ENCODE measurements at regions not wholly inside any gene's neighbourhood (a gene's known extent, or its start where the extent isn't known, plus 50 kb on each side); places are given as distances from the start of the nearest gene placed in this dataset.
"Not testable (repeated sequence)": the region's sequence is repeated elsewhere in the genome, so short reads cannot be mapped to it uniquely, and the experiment has no call there.

DNA sequence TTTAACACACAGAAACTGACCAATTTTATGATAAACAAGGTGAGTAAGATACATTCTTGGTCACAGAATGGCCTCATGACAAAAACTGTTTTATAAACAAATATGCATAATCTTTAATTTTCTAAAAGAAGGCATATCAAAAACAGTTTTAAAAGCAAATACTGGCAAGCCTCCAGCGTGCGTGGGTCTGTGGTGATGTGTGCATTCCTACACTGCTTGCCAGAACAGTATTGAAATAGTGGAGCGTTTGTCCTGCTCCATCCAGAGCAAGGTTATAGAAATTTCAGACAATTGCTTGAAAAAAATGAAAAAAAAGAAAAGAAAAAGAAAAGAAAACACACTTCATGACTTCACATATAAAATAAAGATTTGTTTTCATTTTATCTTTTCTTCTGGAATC, 140.9 kb downstream of the MZT1 start:
- peak in 1 of 2 donors; percentile 37 for DNase-seq

- no peak for DNase-seq
Measured at GRCh38 chr13:72585254-72585653, 142.2 kb downstream of the MZT1 start.

DNA sequence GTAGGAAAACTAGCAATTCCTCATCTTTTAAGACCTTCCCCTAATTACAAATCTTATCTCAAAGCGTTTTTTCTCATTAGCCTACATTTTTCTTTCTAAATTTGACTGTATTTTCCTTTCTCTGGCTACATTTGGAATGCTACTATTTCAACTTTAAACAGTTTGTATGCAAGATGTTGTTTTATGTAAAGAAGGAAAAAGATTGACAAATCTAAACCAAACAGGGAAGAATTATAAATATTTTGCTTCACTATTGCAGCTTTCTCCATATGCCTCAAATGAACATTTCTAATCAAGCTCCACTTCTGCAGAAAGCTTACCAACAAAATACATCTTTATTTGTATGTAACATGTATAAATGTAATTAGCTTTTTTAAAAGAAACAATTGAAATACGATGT, 156.2 kb downstream of the MZT1 start:
- no peak for DNase-seq

DNA sequence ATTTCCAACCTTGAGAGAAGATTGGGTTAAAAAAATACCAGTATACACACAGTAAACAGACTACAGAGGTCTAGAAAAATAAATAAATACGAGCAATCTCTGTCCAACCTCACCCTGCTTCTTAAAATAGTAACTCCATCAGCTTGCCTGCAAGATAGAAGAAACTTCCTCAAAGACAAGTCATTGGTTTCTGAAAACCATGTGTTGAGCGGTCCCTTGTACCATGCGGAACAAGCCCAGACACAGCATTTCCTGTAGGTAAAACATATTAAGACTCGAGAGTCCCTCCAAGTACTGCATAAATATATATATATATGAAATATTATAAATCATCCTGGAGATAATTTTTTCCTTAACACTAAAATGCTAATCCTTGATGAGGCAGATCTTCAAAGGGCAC, 157.4 kb downstream of the MZT1 start:
- no peak for DNase-seq

DNA sequence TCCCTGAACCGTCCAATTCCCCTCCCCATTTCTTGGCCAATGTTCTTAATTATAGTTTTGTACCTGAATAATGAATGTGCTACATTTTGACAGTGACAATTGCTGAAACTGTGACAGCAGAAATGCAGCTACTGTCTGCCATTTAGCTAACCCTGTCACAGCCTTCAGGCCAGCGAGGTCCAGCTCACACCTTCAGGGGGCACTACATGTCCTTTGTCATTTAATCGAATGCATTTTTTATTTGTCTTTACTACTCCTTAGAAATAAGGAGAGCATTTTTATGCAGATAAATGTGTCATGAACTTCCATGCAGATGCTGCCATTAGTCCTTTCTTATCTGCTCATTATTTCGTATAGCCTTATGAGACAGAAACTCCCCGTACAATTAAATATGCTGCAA, 159.9 kb downstream of the MZT1 start:
- no peak for DNase-seq

DNA sequence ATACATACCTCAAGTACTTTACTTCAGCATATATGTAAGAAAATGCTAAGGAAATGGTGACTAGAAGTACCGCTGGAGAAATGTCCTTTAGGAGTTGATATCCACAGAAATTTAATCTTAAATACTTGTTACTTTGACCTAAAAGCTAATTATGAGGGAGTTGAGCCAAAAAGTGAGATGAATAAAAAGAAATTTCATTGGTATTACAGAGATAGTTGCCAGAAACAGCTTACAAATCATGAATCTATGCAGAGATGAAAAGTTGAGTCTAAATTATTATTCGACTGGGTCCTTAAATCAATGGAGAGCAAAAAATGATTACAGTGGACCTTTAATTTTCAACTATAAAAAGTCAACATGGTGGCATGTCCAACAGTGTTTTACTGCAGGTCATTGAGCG, 160.9 kb downstream of the MZT1 start:
- peak; percentile 23 to 45 for DNase-seq

DNA sequence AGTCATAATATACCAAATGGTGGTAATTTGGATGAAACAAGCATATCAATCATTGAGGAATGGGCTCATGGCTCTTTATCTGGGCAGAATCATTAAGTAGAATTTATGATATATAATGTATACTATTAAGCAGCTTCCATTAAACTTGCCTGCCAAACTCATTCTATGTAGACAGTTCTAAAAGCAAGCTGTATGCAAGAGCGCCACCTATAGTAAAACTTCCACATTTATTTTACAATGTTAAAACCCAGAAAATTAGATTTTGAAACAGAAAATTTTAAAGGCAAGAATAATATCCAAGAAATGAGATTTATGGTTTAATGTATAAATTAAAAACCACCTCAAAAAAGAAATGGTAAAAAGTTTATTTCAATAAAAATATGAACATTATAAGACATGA, 161.5 kb downstream of the MZT1 start:
- peak in 1 of 2 donors; percentile 36 for DNase-seq

GRCh38 chr13:72562686-72563085, 164.7 kb downstream of the MZT1 start:
- DNase-seq = no peak

GRCh38 chr13:72561791-72562190, 165.6 kb downstream of the MZT1 start:
- DNase-seq = no peak

DNA sequence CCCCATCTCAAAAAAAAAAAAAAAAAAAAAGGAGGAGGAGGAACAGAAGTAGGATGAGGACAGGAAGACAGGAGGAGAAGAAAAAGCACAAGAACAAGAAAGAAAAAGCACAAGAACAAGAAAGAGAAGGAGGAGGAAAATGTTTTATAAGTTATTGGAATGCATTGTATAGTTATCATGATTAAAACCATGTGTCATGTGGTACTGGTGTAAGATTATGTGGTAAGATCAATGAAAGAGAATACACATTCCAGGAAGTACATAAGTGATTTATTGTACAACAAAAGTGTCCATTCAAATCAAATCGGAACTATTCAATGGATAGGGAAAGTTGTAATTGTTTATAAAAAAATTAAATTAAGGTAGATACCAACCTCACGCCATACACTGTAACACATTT, 167.7 kb downstream of the MZT1 start:
- no peak for DNase-seq

DNA sequence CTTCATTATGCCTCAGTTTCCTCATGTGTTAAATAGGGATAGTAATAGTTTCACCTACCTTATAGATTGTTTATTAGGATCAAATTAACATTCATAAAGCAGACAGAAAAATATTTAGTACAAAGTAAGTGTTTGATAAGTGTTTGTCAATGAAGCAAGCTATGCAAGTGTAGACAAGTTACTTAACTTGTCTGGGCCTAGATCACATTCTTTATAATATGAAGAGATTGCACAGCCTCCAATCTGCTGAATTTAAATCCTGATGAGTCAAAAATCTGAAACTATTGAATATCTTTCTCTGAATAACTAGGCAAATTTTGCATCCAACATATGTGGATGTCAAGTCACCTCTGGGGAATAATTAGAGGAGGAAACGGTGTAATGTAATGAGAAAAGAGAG, 170.5 kb downstream of the MZT1 start:
- DNase-seq = no peak

- DNase-seq = no peak
Measured at GRCh38 chr13:72555601-72556000, 171.8 kb downstream of the MZT1 start.

DNA sequence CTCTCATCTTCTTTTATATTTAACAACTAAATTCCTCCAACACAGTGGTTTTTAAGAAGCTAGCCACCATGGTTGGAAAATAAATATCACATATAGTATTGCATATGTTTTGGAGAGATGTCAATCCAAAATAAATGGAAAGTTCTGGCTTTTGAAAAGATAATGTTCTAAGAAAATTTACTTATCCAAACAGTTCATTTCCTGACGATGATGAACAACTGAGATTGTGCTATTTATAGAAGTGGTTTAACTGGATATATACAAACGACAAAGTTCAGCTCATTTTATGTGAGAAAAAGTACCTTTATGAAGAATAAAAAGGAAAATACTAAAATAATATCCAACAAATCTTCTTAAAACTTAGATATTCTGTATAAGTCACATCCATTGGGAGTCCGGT, 174.7 kb downstream of the MZT1 start:
- DNase-seq = no peak

- DNase-seq = not testable (repeated sequence)
Measured at GRCh38 chr13:72545895-72546294, 181.5 kb downstream of the MZT1 start.

- DNase-seq = no peak
Measured at GRCh38 chr13:72545030-72545719, 182.3 kb downstream of the MZT1 start.

- DNase-seq = no peak
Measured at GRCh38 chr13:72544042-72544441, 183.4 kb downstream of the MZT1 start.

DNA sequence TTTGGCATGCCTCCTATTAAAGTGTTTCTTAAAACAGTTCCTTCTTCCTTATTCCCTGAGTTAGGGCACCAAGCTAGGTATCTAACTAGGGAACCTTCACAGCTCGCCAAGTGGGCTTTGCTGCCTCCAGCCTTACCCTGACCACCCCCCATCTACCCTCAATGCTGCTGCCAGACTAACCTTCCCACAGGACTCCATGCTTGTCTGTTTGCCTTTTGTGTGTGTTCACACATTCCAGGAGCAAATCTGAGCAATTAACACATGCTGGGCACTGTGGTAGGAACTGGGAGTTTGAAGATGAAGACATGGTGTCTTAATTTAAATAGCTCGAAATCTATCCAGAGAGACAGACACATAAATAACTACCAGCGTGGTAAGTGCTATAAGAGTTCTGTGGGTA, 185.2 kb downstream of the MZT1 start:
- no peak for DNase-seq

GRCh38 chr13:72541674-72542073, 185.8 kb downstream of the MZT1 start:
- DNase-seq = no peak

- DNase-seq = no peak
Measured at GRCh38 chr13:72540881-72541280, 186.5 kb downstream of the MZT1 start.

- DNase-seq = no peak
Measured at GRCh38 chr13:72539925-72540324, 187.5 kb downstream of the MZT1 start.

GRCh38 chr13:72537782-72538181, 189.6 kb downstream of the MZT1 start:
- no peak for DNase-seq

GRCh38 chr13:72537395-72537780, 190.0 kb downstream of the MZT1 start:
- peak in 1 of 2 donors; percentile 20 for DNase-seq

GRCh38 chr13:72536714-72537394, 190.6 kb downstream of the MZT1 start:
- DNase-seq = peak; percentile 30 to 36

Measured in right lung (tissue), 2 donors.